OCI-LY3 (cell line): ENCODE measurements at regions not wholly inside any gene's neighbourhood (a gene's known extent, or its start where the extent isn't known, plus 50 kb on each side); places are given as distances from the start of the nearest gene placed in this dataset.

ENCODE experiments used
- H2AFZ ChIP-seq: fragments of 200-600, 300-600 bp; shearing (Covaris generic); 2 replicates; pipeline ENCODE4 v1.6.0; 2014; ENCODE audit warnings: antibody characterized with exemption, low read depth, low read length
- H3K27ac ChIP-seq: fragments of 200-600, 300-600 bp; sonication (generic); 2 replicates; pipeline ENCODE4 v1.5.1; 2014; ENCODE audit warnings: mild to moderate bottlenecking, low read length, moderate library complexity, mixed read lengths
- H3K27me3 ChIP-seq: fragments of 200-600, 300-600 bp; sonication (generic); 2 replicates; pipeline ENCODE4 v1.6.1; 2014; ENCODE audit warnings: low read depth, low read length, mixed read lengths
- H3K36me3 ChIP-seq: fragments of 200-600, 300-600 bp; sonication (generic); replicated peaks from 2 replicates; pipeline ENCODE3; 2014; ENCODE audit warnings: low read depth, low read length, mixed read lengths
- H3K4me1 ChIP-seq: fragments of 300-600, 200-600 bp; sonication (generic); 2 replicates; pipeline ENCODE4 v1.6.1; 2014; ENCODE audit warnings: low read length, mixed read lengths
- H3K4me2 ChIP-seq: fragments of 200-600, 300-600 bp; sonication (generic); 2 replicates; pipeline ENCODE4 v1.6.1; 2014; ENCODE audit warnings: low read length, mixed read lengths
- H3K4me3 ChIP-seq: fragments of 300-600, 200-600 bp; sonication (generic); 2 replicates; pipeline ENCODE4 v1.5.1; 2014; ENCODE audit warnings: antibody characterized with exemption, mild to moderate bottlenecking, low read length, moderate library complexity
- H3K79me2 ChIP-seq: fragments of 300-600, 200-600 bp; shearing (Covaris generic); 2 replicates; pipeline ENCODE4 v1.6.1; 2014; ENCODE audit warnings: mild to moderate bottlenecking, low read length, mixed read lengths
- H3K9ac ChIP-seq: fragments of 300-600, 200-600 bp; shearing (Covaris generic); 2 replicates; pipeline ENCODE4 v1.6.0; 2014; ENCODE audit warnings: mild to moderate bottlenecking, low read length, moderate library complexity
- H3K9me3 ChIP-seq: fragments of 200-600, 300-600 bp; shearing (Covaris generic); 2 replicates; pipeline ENCODE4 v1.6.1; 2014; ENCODE audit warnings: low read length, mixed read lengths; ENCODE audit not compliant: insufficient read depth
- H4K20me1 ChIP-seq: fragments of 200-600, 300-600 bp; sonication (generic); 2 replicates; pipeline ENCODE4 v1.6.1; 2016; ENCODE audit warnings: low read length, mixed read lengths; ENCODE audit not compliant: insufficient read depth
- EZH2phosphoT487 ChIP-seq: fragments of 200-600 bp; shearing (Covaris generic); IDR thresholded peaks from 2 replicates; pipeline ENCODE4 v1.6.1; 2018; ENCODE audit warnings: antibody characterized with exemption, mixed run types, low read depth
- TF ChIP-seq, protein P1 (sequence below): fragments of 200-600, 300-600 bp; sonication (generic); IDR thresholded peaks from 2 replicates; pipeline ENCODE4 v1.5.1; 2014; ENCODE audit warnings: antibody characterized with exemption, low read length, low read depth

DNA sequence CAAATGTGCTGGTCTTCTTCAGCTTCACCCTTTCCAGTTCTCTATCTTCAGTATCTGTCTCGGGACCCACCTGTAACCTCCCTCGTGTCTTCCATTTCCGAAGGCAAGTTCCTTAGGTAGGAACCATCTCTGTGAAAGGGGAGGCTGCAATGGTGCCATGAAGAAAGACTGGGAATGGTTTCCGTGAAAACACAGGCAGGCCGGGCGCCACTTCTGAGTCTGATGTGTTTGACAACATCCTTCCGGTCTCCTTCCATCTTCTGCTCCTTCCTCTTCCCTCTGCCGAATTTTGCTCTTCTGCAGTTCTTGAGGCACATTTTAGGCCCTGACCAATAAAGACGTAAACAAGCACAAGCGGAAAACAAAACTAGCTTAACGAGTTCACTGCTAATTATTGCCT lies 328.0 kb downstream of the THBS2 start:
- no peak overlapping the region for H3K27ac ChIP-seq
- H3K4me2 ChIP-seq = no peak overlapping the region
- no peak overlapping the region for H3K4me3 ChIP-seq
- no peaks in the 10 kb centered on the region for H4K20me1 ChIP-seq
- TF ChIP-seq, protein P1, sequence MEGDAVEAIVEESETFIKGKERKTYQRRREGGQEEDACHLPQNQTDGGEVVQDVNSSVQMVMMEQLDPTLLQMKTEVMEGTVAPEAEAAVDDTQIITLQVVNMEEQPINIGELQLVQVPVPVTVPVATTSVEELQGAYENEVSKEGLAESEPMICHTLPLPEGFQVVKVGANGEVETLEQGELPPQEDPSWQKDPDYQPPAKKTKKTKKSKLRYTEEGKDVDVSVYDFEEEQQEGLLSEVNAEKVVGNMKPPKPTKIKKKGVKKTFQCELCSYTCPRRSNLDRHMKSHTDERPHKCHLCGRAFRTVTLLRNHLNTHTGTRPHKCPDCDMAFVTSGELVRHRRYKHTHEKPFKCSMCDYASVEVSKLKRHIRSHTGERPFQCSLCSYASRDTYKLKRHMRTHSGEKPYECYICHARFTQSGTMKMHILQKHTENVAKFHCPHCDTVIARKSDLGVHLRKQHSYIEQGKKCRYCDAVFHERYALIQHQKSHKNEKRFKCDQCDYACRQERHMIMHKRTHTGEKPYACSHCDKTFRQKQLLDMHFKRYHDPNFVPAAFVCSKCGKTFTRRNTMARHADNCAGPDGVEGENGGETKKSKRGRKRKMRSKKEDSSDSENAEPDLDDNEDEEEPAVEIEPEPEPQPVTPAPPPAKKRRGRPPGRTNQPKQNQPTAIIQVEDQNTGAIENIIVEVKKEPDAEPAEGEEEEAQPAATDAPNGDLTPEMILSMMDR = no peak
- no peak for TF ChIP-seq EZH2phosphoT487
- H3K27me3 ChIP-seq = no peaks in the 10 kb centered on the region
- H2AFZ ChIP-seq = no peak overlapping the region
- H3K79me2 ChIP-seq = no peaks in the 10 kb centered on the region
- H3K36me3 ChIP-seq = no peaks in the 10 kb centered on the region
- no peak overlapping the region for H3K9ac ChIP-seq
- no peaks in the 10 kb centered on the region for H3K4me1 ChIP-seq
- H3K9me3 ChIP-seq = no peaks in the 10 kb centered on the region

GRCh38 chr6:168923171-168923570 lies 330.5 kb downstream of the THBS2 start:
- H3K36me3 ChIP-seq = no peaks in the 10 kb centered on the region
- H4K20me1 ChIP-seq = no peaks in the 10 kb centered on the region
- H2AFZ ChIP-seq = no peak overlapping the region
- no peaks in the 10 kb centered on the region for H3K79me2 ChIP-seq
- H3K9ac ChIP-seq = no peak overlapping the region
- no peaks in the 10 kb centered on the region for H3K9me3 ChIP-seq
- no peaks in the 10 kb centered on the region for H3K27me3 ChIP-seq
- no peaks in the 10 kb centered on the region for H3K4me1 ChIP-seq
- TF ChIP-seq, protein P1 = no peak
- TF ChIP-seq EZH2phosphoT487 = no peak
- H3K27ac ChIP-seq = no peak overlapping the region
- H3K4me2 ChIP-seq = no peak overlapping the region
- no peak overlapping the region for H3K4me3 ChIP-seq

- H3K79me2 ChIP-seq = no peaks in the 10 kb centered on the region
- no peak for TF ChIP-seq EZH2phosphoT487
- TF ChIP-seq, protein P1 = no peak
- no peak overlapping the region for H3K9ac ChIP-seq
- no peak overlapping the region for H2AFZ ChIP-seq
- H3K27me3 ChIP-seq = no peaks in the 10 kb centered on the region
- no peak overlapping the region for H3K4me3 ChIP-seq
- no peaks in the 10 kb centered on the region for H3K36me3 ChIP-seq
- H3K4me2 ChIP-seq = no peak overlapping the region
- H3K27ac ChIP-seq = no peak overlapping the region
- H3K4me1 ChIP-seq = no peaks in the 10 kb centered on the region
- H4K20me1 ChIP-seq = no peaks in the 10 kb centered on the region
- H3K9me3 ChIP-seq = no peaks in the 10 kb centered on the region
Observed at GRCh38 chr6:168922436-168922835, 331.2 kb downstream of the THBS2 start.

- TF ChIP-seq, protein P1 = no peak
- TF ChIP-seq EZH2phosphoT487 = no peak
- Histone ChIP-seq H4K20me1 (no peaks in the 10 kb centered on the region), H3K4me3 (no peak overlapping the region)
Observed at GRCh38 chr6:168920289-168920688, 333.4 kb downstream of the THBS2 start.

More at GRCh38 chr6:168920289-168920688, 333.4 kb downstream of the THBS2 start:
- Histone ChIP-seq H3K4me1 (no peaks in the 10 kb centered on the region), H3K36me3 (no peaks in the 10 kb centered on the region), H2AFZ (no peak overlapping the region), H3K9ac (no peak overlapping the region), H3K79me2 (no peaks in the 10 kb centered on the region), H3K9me3 (no peaks in the 10 kb centered on the region), H3K4me2 (no peak overlapping the region), H3K27me3 (no peaks in the 10 kb centered on the region), H3K27ac (no peak overlapping the region)
